Ascending aorta (tissue), 2 donors: ENCODE measurements at regions not wholly inside any gene's neighbourhood (a gene's known extent, or its start where the extent isn't known, plus 50 kb on each side); places are given as distances from the start of the nearest gene placed in this dataset.

ENCODE experiments used
- DNase-seq, 2 donors: peaks; one replicate each; pipeline ENCODE4 v3.0.0-alpha.2; 2019; ENCODE audit warnings: low spot score in 2 of 2
- H3K27ac ChIP-seq, 2 donors: fragments of 200-600 bp; sonication (generic); one replicate each; pipeline ENCODE4 v1.5.1; 2016 to 2017; ENCODE audit warnings: mild to moderate bottlenecking in 1 of 2
- H3K27me3 ChIP-seq: fragments of 200-600 bp; sonication (generic); one replicate; pipeline ENCODE4 v1.5.1; 2017
- H3K36me3 ChIP-seq, 2 donors: fragments of 200-600 bp; sonication (generic); one replicate each; pipeline ENCODE4 v1.5.1; 2016
- H3K4me1 ChIP-seq, 2 donors: fragments of 200-600 bp; sonication (generic); one replicate each; pipeline ENCODE4 v1.5.1; 2016 to 2017; ENCODE audit warnings: mild to moderate bottlenecking in 1 of 2
- H3K4me3 ChIP-seq, 2 donors: fragments of 200-600 bp; sonication (generic); one replicate each; pipeline ENCODE4 v1.5.1; 2016 to 2017; ENCODE audit warnings: mild to moderate bottlenecking in 1 of 2
- H3K9me3 ChIP-seq, 2 donors: fragments of 200-600 bp; sonication (generic); one replicate each; pipeline ENCODE4 v1.5.1; 2016
- CTCF ChIP-seq, 3 experiments: fragments of 200-600 bp in 2 of 3; fragments of 450-650 bp in 1 of 3; sonication (generic) in 2 of 3; IDR thresholded peaks; one replicate each; pipeline ENCODE4 v1.5.1; 2016 to 2019; ENCODE audit warnings: antibody characterized with exemption in 3 of 3, mild to moderate bottlenecking in 1 of 3, moderate library complexity in 1 of 3
- intact Hi-C: fragments of 100-400 bp; cut with DNase I; formaldehyde crosslinking; loops from one replicate; pipeline ENCODE4 v1.15.1; 2023

- no peaks in the 10 kb centered on the region for H3K27me3 ChIP-seq
- no peak overlapping the region for H3K27ac ChIP-seq
- H3K4me3 ChIP-seq, result no peak overlapping the region
- intact Hi-C loops, result no loop called here
- H3K9me3 ChIP-seq, result no peaks in the 10 kb centered on the region
- DNase-seq, result no peak
- H3K4me1 ChIP-seq, result no peaks in the 10 kb centered on the region
- no peaks in the 10 kb centered on the region for H3K36me3 ChIP-seq
- TF ChIP-seq CTCF (IDR thresholded peaks at IDR 0.05), result no peak
These were observed 207.9 kb upstream of the E2F8 start for GRCh38 chr11:19448651-19449050.

GRCh38 chr11:19447150-19447566, 206.4 kb upstream of the E2F8 start:
- no peak for TF ChIP-seq CTCF (IDR thresholded peaks at IDR 0.05)
- Histone ChIP-seq H3K4me1 (no peaks in the 10 kb centered on the region), H3K27me3 (no peaks in the 10 kb centered on the region), H3K27ac (no peak overlapping the region), H3K36me3 (no peaks in the 10 kb centered on the region), H3K9me3 (no peaks in the 10 kb centered on the region), H3K4me3 (no peak overlapping the region)
- no peak for DNase-seq
- intact Hi-C loops, result no loop called here

DNA sequence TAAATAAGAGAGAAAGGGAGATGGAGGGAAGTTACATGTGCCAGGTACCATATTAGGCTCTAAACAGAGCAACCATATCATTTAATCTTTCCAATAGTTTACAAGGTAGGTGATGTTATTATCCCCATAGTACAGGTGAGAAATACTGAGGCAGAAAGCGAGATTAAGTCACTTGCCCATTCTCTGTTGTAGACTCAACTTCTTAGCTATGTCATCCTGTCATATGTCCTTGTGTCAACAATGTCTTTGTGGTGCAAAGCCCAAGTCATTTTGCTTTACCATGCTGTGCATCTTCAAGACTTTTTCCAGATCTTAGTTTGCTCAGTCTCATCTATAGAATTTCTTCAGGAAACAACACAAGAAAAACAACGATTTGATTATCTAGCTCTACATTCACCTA, 205.0 kb upstream of the E2F8 start:
- Histone ChIP-seq H3K27me3 (no peaks in the 10 kb centered on the region), H3K4me3 (no peak overlapping the region), H3K27ac (no peak overlapping the region), H3K9me3 (no peaks in the 10 kb centered on the region), H3K36me3 (no peaks in the 10 kb centered on the region), H3K4me1 (no peaks in the 10 kb centered on the region)
- intact Hi-C loops, result no loop called here
- DNase-seq, result no peak
- TF ChIP-seq CTCF (IDR thresholded peaks at IDR 0.05), result no peak

DNA sequence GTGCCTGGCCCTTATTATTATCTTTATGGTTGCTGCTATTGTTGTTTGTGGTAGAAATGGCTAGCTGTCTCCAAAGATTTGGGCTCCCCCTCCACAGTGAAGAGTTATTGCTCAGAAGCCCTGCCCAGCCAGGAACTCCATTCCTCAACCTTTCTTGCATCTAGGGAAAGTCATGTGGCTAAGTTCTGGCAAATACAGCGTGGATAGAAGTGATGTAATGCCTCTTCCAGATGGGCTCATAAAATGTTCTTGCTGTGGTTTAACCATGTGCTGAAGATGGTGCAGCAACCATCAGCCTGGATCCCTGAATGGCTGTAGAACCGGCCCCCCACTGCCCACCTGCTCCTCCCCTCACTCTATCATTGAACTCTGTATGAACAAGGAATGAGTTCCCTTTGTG, 203.5 kb upstream of the E2F8 start:
- H3K4me3 ChIP-seq, result no peak overlapping the region
- no peak for TF ChIP-seq CTCF (IDR thresholded peaks at IDR 0.05)
- H3K36me3 ChIP-seq, result no peaks in the 10 kb centered on the region
- H3K27me3 ChIP-seq, result no peaks in the 10 kb centered on the region
- H3K4me1 ChIP-seq, result no peaks in the 10 kb centered on the region
- DNase-seq, result no peak
- intact Hi-C loops, result no loop called here
- no peaks in the 10 kb centered on the region for H3K9me3 ChIP-seq
- H3K27ac ChIP-seq, result no peak overlapping the region

GRCh38 chr11:19442554-19442910, 201.8 kb upstream of the E2F8 start:
- intact Hi-C loops, result no loop called here
- no peak for TF ChIP-seq CTCF (IDR thresholded peaks at IDR 0.05)
- Histone ChIP-seq H3K4me3 (no peak overlapping the region), H3K27ac (no peak overlapping the region), H3K36me3 (no peaks in the 10 kb centered on the region), H3K4me1 (no peaks in the 10 kb centered on the region), H3K9me3 (no peaks in the 10 kb centered on the region), H3K27me3 (no peaks in the 10 kb centered on the region)
- no peak for DNase-seq

- no peak for DNase-seq
- intact Hi-C loops, result no loop called here
These were observed 201.2 kb upstream of the E2F8 start for GRCh38 chr11:19441752-19442553.

More at GRCh38 chr11:19441752-19442553, 201.2 kb upstream of the E2F8 start:
- no peaks in the 10 kb centered on the region for H3K9me3 ChIP-seq
- H3K4me1 ChIP-seq, result no peaks in the 10 kb centered on the region
- H3K27ac ChIP-seq, result no peak overlapping the region
- no peak overlapping the region for H3K4me3 ChIP-seq
- no peaks in the 10 kb centered on the region for H3K27me3 ChIP-seq
- H3K36me3 ChIP-seq, result no peaks in the 10 kb centered on the region
- no peak for TF ChIP-seq CTCF (IDR thresholded peaks at IDR 0.05)
